NCI-H345 treated with DMSO at 0.1 percent for 48 hours (cell line): ENCODE measurements at regions not wholly inside any gene's neighbourhood (a gene's known extent, or its start where the extent isn't known, plus 50 kb on each side); places are given as distances from the start of the nearest gene placed in this dataset.

ENCODE experiments used
- DNase-seq: peaks from one replicate; lab custom pipeline; 2025; ENCODE audit not compliant: unreplicated experiment; lab: John Stamatoyannopoulos, UW

DNA sequence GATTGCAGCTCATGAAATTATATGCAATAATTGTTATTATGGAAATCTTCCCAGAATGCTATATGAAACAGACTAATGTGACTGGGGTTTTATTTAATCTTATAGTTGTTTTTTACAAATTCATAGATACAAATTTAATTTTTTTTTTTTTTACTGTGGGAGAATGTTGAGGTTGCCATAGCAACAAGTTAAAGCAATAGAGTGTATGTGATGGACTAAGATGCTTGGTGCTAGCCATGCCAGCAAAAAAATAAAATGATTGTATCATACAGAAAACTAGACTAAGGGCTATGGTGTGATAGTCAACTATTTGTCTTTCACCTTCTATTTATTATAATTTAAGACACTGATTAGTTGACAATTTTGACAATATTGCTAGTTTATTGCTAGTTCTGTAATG is 163.2 kb upstream of the BLID start:
- no peak for DNase-seq

DNA sequence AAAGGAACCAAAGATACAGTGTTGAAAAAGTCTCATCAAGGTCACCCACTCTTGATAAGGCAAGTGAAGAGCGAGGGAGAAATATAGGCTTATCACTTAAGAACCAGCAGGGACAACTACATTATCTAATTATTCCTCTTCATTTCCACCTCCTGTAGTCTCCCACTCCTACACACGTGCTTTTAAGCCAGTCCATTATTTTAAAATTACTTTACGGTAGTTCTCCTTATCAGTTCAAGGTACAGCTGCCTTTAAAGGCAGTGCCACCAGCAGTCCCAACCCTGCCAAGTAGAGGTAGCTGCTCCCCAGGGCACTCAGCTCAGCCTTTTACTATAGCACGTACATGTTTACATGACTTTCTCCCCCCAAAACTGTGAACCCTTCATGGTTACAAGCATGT is 161.5 kb upstream of the BLID start:
- DNase-seq: no peak

DNA sequence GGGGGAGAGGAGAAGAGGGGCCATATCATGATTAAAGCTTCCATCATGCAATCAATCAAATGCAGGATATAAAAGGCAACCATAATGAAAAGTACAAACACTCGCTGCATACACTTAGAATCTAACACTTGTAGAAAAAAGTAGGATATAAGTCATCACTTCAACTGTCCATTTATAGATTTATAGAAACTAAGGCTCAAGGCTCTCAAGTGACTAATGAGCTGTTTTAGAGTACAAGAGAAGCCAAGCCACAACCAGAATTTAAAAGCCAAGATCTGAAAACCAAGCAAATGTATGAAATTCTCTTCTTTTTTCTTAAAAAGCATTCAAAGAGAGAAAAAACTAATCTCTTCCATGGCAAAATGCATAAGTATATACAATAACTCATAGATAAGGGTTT is 160.2 kb upstream of the BLID start:
- DNase-seq: no peak

DNA sequence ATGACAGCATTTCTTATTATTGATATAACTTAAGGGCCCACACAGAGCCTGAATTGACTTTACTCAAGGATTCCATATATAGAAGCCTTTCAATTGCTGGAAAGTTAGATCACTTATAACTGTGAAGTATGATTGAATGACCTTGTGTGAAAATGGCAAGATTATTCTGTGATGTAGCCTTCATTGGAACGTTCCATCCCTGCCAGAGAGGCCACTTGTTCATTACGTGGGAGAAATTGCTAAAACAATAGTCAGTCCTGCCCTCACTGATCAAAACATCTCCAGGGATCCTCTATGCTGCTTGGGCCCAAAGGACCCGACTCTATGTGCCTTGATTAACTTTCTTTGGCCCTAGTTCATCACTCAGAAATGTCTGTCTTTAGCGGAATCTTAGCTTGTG is 159.5 kb upstream of the BLID start:
- DNase-seq: no peak

DNA sequence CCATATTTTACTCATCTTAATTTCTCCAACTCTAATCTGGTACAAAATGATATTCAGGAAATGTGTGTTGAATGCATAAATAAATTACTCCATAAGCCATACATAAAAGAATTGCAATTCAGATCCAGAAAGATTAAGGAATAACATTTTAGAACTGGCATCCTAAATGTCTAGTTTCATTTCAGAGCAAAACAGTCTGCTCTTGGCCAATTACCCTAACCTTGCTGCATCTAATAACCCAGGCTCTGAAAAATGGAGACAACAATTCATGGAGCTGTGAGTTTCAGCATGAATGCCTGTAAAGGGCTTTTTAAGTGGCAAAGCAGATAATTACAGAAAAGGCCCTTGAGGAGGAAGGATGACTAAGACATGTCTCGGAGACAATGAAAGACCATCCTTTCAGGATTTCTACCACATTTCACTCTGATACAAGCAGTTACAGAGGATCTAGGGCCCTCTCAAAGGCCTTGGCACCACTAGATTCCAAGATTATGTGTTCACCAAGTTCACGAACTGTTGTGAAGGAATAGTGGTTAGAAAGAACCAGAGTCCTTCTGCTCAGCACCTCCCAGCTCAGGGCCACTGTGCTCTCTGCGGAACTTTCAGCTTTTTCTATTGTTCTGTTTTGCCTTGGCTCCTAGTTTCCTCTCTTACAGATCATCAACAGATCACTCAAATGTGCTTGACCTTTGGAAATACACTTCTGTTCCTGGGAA is 157.6 kb upstream of the BLID start:
- DNase-seq: peak; percentile 10

DNA sequence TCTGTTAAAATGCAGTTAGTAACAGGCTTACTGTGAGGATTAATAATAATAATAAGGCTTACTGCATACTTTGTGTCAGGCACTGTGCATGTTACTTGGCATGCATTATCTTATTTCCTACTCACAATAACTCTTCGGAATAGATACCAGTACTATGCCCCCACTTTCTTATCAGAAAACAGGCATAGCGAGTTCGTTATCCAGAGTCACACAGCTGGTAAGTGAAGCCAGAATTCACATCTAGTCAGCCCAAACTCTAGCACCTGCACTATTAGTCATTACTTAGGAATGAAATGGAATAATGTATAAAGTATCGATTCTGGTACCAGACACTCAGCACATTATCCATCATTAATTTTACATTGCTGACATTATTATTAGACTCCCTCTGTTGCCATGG is 155.7 kb upstream of the BLID start:
- DNase-seq: no peak

DNA sequence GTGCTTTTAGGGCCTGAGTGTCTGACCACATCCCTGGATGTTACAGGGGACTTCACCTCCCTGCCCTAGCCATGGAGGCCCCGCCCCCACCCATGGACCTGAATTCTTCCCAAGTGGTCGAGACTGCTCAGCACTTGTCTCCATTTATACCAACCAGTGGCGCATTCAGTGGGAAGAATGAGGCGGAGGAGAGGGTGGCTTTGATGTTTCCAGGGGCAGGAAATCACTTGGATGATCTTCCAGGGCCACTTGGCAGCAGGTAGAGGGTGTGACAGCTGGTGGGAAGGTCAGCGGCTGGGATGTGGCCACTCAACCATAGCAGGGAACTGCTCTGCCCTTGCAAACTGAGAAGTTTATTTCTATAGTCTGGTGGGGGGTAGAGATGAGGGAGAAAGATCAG is 155.1 kb upstream of the BLID start:
- DNase-seq: no peak

DNA sequence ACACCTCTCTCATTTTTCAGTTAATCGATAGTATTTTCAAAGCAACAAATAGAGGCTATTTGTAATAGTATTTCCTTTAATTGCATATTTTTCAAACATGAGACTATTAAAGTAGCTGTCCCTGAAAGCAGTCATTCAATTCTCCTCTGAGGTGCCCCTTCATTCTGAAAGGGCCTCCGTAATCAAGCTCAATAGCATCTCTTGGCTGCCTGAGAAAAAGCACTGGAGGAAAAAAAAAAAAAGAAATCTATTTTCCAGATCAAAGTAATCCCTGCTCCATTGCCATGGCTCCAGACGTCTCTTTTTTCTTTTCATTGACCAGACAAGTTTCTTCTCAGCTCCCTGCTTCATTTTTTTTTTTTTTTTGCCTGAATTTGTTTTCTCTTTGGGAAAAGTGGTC is 154.5 kb upstream of the BLID start:
- DNase-seq: no peak

DNA sequence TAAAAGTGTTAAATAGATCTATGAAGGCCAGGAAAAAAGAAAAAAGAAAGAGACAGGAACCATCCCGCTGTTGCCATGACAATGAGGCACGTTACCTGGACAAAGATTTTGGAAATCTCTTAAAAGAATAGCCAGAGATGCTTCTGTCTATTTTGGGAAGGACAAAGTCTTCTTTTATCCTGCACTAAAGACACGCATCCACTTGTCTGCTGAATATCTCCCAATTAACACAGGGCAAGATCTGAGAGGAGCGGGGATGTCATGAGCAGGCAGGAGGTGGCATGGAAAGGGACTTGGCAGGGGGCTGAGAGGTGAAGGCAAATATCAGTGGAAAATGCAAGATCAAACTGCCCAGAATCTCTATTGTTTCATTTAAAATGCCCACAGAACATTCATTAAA is 153.8 kb upstream of the BLID start:
- no peak for DNase-seq

DNA sequence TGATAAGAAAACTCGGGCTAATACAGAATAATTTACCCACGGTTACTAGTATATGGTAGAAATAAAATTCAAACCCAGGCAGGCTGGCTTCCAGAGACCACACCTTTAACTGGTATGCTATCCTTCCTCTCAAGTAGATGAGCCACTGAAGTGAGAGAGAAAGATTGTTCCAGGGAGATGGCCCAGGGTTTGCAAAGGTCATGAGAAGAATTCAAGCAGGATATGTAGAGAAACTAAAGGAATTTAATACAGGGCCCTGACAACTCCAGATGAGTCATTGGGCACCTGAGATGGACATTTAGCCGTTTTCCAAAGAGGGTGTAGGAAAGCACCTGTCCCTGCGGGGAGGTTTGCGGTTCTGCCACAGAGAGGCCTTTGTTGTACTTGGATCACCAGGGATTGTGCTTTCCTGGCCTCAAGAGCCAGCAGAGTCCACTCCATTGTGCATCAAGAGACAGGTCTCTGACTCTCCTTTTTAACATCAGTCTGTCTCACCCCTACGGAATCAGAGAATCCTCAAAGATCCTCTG is 152.7 kb upstream of the BLID start:
- DNase-seq: no peak

DNA sequence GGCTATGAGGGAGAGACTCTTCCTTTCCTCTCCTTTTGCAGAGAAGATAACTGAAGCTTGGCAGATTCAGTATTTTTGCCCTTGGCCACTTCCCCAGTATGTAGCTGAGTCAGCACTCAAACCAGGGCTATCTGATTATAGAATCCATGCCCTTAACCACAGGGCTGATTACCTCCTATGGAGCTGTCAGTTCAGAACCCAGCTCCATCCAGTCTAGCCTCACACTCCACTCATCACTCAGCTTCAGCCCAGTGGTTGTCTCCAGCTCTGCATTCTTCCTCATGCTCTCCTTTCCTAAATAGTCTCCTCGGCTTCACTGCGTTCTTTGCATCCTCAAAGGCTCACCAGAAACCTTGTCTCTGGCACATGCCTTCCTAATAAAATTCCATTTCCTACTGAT is 151.6 kb upstream of the BLID start:
- no peak for DNase-seq

DNA sequence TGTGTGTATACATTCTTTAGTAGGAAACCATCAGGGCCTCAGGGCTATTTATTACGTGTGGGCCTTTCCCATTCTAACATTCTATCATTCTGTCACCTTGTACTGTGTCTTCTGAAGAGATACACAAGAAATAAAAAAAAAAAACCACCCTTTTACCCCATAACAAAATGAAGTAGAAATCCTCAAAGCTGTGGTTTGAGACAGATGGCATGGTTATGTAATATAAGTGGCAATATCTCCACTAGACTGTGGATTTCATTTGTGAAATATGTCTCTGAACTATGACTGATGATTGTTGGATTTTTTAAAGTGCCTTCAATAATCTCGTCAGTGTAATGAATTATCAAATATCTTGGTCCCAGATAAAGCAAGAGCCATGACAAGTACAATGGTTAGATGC is 150.0 kb upstream of the BLID start:
- DNase-seq: no peak

DNA sequence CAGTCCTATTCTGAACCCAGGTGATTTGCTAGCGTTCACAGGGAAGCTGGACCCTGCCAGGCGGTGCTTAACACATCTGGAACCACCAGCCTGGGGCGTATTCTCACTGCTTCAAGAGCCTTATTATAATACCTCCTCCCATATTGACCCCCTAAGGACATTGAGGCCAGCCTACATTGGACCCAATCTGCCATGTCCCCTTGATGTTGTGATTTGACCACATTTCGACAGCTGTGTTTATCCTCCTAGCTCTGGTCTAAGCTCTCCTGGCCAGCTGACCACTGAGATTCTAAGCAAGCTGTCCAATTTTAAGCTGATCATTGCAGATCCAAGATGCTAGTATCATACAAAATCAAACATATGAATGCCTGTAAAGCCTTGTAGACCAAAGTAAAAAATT is 148.1 kb upstream of the BLID start:
- no peak for DNase-seq

DNA sequence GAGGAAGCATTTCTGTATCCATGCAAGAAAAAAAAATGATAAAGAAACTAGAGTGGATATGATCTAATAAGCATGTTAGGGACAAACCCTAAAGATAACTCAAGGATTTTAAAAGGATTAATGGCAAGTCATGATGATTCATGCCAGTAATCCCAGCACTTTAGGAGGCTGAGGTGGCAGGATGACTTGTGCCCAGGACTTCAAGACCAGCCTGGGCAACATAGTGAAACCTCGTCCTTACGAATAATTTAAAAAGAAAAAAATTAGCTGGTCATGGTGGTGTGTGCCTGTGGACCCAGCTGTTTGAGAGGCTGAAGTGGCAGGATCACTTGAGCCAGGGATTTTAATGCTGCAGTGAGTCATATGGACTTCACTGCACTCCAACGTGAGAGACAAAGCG is 145.5 kb upstream of the BLID start:
- DNase-seq: no peak

DNA sequence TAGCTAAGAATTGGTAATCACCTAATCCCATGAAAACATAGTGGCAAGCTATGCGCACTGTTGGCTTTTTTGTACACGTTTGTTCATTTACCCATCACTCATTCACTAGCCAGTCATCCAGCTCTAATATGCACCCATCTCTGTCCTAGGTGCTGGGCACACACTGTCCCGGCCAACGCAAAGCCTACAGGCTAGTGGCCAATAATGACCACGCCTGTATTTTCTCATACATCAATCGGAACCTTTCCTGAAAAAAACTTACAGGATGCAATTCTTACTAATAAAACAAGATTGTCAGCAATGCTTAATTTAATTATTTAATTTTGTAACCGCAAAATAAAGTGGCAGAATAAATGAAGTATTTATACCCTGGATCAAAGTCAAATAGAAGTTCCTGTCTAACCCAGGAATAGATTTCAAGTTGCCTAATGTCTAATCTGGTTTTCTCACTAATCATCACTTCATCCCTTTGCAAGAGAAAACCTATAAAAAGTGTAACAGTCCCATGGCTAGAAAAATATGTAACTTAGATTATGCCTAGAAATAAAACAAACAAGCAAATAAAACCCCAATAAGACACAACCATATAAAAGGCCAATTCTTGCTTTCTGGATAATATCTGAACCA is 143.3 kb upstream of the BLID start:
- DNase-seq: no peak

DNA sequence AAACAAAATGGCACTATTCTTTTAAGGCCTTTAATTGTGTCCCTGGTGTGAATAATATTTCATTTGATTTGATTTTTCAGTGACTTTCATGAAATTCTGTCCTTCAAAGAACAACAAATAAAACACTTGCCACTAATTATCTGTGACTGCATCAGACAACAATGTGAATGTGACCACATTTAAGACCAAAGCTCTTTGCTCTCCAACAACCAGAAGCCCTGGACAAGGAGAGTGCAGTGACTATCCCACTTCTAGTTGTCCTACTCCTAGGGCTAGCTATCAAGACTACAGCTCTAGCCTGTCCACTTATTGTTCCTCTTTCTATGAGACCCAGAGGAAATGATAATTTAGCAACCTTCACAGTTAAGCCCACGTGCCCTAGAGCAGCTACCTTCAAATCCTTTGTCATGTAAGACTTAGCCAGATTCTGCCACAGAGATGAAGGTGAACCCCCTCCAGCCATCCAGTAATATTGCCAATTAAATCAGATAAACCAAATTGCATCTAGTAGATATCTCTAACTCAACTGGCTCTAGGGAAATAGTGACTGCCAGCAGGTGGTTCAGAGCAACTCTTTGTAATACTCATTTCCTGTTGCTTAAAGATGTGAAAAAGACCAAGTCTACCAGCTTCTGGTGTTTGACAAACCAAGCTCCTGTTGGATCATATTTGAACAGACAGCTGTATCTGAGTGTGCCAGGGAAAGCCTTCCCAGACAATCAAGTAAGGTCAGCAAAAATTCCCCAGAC is 142.6 kb upstream of the BLID start:
- no peak for DNase-seq

DNA sequence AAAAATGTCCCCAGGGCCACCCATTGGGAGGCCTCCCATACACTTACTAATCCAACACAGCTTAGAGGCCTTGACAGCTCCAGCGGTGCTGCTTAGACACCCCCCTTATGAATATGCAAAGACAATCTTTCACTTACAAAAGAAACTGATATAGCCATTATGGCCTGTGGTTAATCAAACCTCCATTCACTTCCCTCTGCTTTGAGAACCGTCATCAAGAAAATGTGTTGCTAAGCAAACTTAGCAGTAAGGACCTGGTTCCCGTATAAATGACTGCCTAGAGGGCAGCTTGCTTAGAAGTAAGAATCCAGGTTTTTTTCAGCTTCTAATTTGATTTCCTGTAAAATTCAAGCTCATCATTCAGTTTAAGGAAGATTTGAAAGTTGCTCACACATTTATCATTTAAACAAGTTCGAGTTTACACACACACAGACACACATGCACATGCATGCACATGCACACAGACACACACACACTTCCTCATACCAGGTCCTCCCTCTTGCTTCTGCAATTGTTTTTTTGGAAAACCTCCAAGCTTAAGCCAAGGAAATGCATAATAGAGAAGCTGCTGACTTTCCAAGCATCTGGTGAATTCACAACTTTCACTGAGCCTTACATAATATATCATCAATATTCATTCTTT is 137.7 kb upstream of the BLID start:
- DNase-seq: no peak

DNA sequence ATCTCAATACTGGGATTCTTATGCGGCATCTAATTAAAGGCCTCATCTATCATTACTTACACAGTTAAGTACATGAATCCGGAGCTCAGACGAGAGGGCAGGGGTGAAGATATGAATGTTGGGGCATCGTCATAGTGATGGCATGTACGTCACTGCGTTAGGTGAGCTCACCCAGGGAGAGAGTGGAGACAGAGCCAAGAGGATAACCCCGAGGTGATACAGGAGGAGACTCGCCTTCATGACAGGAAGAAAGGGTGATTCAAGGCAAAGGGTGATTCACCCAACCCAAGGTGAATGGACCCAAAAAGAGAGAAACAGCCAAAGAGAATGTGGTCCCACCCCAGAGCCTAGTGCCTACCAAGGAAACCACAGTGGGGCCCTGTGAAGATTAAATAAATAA is 132.9 kb upstream of the BLID start:
- no peak for DNase-seq

DNA sequence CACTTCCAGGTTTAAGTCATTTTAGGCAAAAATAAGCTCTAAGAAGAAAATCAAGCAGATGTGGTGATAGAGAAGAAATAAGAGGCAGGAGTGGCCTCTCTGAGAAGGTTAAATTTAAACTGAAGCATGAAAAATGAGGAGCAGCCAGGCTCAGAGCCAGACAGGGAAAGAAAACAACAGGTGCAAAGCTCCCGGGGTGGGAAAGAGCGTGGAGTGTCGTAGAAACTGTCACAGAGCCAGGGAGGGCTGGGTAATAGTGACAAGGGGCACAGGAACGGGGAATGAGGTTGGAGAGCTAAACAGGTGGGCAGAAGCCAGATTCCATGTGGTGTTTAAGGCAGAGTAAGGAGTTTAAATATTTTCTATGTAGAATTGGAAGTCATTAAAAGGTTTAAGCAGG is 132.1 kb upstream of the BLID start:
- DNase-seq: peak; percentile 78

DNA sequence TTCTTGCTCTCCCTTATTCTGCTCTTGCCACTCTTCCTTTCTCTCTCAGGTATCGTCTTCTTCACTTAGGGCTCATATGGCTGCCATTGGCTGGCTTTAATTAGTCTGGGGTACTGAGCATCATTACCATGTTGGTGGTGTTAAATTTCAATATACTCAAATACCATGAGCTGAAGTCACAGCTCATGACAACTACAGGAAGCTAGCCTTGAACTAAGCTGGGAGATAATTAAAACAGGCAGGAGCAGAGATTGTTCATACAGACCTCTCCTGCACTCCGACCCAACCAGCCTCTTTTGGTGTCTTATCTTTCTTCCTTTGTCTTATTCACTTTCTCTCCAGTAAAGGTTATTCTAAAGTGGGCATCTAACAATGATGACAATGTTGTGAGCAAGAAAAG is 130.9 kb upstream of the BLID start:
- no peak for DNase-seq

DNA sequence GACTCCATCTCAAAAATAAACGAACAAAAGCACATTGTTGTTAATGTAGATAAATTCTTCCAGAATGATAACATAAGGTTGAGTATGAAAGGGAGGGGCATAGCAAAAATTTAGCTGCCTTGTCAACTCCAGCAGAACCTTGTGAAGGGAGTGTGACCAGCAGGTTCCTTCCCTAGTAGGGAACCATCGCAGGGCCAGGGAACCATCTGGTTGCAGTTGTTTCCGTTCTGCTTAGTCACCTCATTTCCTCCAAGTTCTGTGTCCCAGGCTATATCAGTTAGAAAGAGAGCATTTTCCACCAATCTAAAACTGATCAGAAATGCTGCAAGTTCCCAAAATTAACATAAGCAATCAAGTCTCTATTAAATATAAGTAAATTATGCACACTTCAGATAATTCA is 126.7 kb upstream of the BLID start:
- no peak for DNase-seq

DNA sequence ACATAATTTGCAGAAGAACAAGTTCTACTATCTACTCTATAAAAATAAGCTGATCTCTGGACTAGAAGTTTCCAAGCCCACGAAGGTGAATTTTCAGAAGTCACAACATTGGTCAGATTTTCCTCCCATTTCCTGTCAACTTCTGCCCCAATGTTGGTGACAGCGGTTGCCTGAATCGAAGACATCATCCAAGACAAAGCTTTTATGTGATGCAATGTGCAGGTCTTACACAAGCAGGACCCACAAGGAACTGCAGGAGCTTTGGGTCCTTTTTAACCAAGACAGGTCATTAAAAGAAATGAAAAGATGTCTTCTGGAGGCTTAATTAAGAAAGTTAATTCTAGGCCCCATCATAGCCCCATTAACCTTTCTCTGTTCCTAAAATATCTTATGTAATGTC is 125.6 kb upstream of the BLID start:
- no peak for DNase-seq
